ENCODE measurements at regions not wholly inside any gene's neighbourhood (a gene's known extent, or its start where the extent isn't known, plus 50 kb on each side); places are given as distances from the start of the nearest gene placed in this dataset.

- Histone ChIP-seq H2BK15ac (ENCODE audit: low read depth, low read length) (no peak overlapping the region), H4K5ac (ENCODE audit: low read depth, low read length) (no peak overlapping the region), H2AK5ac (ENCODE audit: low read depth, low read length) (no peak overlapping the region), H4K91ac (ENCODE audit: insufficient read depth, low read depth, low read length) (no peak overlapping the region), H3K56ac (ENCODE audit: extremely low read depth, insufficient read depth, low read length) (no peak overlapping the region), H3K4me1 (ENCODE audit: control insufficient read depth, insufficient read depth, low read length) (no peaks in the 10 kb centered on the region), H2AFZ (replicated peaks; ENCODE audit: low read length, poor library complexity) (no peak overlapping the region), H2BK120ac (ENCODE audit: low read depth, low read length) (no peak overlapping the region), H4K20me1 (ENCODE audit: insufficient read depth, low read length) (no peaks in the 10 kb centered on the region), H3K4me2 (ENCODE audit: low read depth, low read length) (no peak overlapping the region), H3K9me3 (ENCODE audit: control insufficient read depth, insufficient read depth, low read length) (peaks cover 2% of the 10 kb centered on the region; the same call in 1 of the 2 replicates), H3K36me3 (ENCODE audit: control insufficient read depth, insufficient read depth, low read length) (no peaks in the 10 kb centered on the region), H3K9ac (ENCODE audit: low read depth, low read length) (no peak overlapping the region), H3K79me1 (ENCODE audit: low read depth in 1 of 2, low read length in 2 of 2) (no peaks in the 10 kb centered on the region), H2BK5ac (ENCODE audit: low read depth, low read length, poor library complexity, severe bottlenecking) (no peak overlapping the region), H3K14ac (replicated peaks; ENCODE audit: low read depth, low read length) (no peak overlapping the region), H4K8ac (ENCODE audit: low read depth in 2 of 2, low read length in 2 of 2) (no peak overlapping the region), H3K23ac (ENCODE audit: low read depth, low read length) (no peak overlapping the region), H3K9me1 (ENCODE audit: insufficient read depth, low read length) (no peaks in the 10 kb centered on the region), H2BK20ac (ENCODE audit: low read depth, low read length) (no peak overlapping the region), H3K27ac (ENCODE audit: insufficient read depth, low read length) (no peak overlapping the region), H3K18ac (ENCODE audit: low read depth, low read length) (no peak overlapping the region), H3K4me3 (ENCODE audit: insufficient read depth, low read depth, low read length) (no peak overlapping the region), H3K4ac (ENCODE audit: low read depth, low read length) (no peak overlapping the region), H3K27me3 (ENCODE audit: control insufficient read depth, insufficient read depth, low read length) (no peaks in the 10 kb centered on the region), H2AK9ac (replicated peaks; ENCODE audit: low read depth, low read length, poor library complexity) (no peak overlapping the region)
- no peak for DNase-seq
- intact Hi-C loops (cut with micrococcal nuclease) (no loop called here), dilution Hi-C loops (cut with HindIII; ENCODE audit: low sequenced_read_pairs, unreplicated experiment) (no loop called here), in situ Hi-C loops (cut with MboI; ENCODE audit: low sequenced_read_pairs) (no loop called here)
- POLR2A ChIA-PET (ENCODE audit: unreplicated experiment), result no interaction called here
- TF ChIP-seq CEBPB (IDR thresholded peaks at IDR 0.05; ENCODE audit: low read depth, low read length), result no peak
- CTCF ChIA-PET, result no interaction called here
- BruUV-seq (replicated peaks), result no TSS peak
- no peak for ATAC-seq (ENCODE audit: low read depth)
- WGBS, 2 experiments (ENCODE audit: extremely low coverage in 2 of 2, insufficient read length in 1 of 2), result no CpG with 5 or more reads among the region's 2 CpGs
Measured at GRCh38 chr1:82510431-82510830, 709.7 kb downstream of the ADGRL2 start.
